Ovary (tissue), 3 donors: ENCODE measurements at regions not wholly inside any gene's neighbourhood (a gene's known extent, or its start where the extent isn't known, plus 50 kb on each side); places are given as distances from the start of the nearest gene placed in this dataset.

ENCODE experiments used
- CTCF ChIP-seq, 3 donors: fragments of 450-650 bp in 2 of 3; fragments of 200-600 bp in 1 of 3; IDR thresholded peaks; one replicate each; pipeline versions ENCODE4 v1.5.1 to v1.8.0; 2016 to 2022; ENCODE audit warnings: antibody characterized with exemption in 3 of 3, mild to moderate bottlenecking in 1 of 3
- EP300 ChIP-seq: sonication (generic); formaldehyde crosslinking; IDR thresholded peaks from one replicate; pipeline ENCODE4 v1.6.1; 2017; ENCODE audit warnings: antibody characterized with exemption
- POLR2A ChIP-seq: fragments of 450-650 bp; IDR thresholded peaks from one replicate; pipeline ENCODE4 v1.6.1; 2017; ENCODE audit warnings: antibody characterized with exemption, mild to moderate bottlenecking, moderate library complexity
- donor health status: DM: no; HTN: no; CAD: no.

GRCh38 chr14:28141662-28142061 lies 624.9 kb upstream of the FOXG1 start:
- TF ChIP-seq CTCF (IDR thresholded peaks at IDR 0.05) (no peak), POLR2A (no peak), EP300 (no peak)
